ENCODE measurements at regions not wholly inside any gene's neighbourhood (a gene's known extent, or its start where the extent isn't known, plus 50 kb on each side); places are given as distances from the start of the nearest gene placed in this dataset.
A peak's percentile ranks its signal among the peaks of the same experiment; 100 is the strongest.

DNA sequence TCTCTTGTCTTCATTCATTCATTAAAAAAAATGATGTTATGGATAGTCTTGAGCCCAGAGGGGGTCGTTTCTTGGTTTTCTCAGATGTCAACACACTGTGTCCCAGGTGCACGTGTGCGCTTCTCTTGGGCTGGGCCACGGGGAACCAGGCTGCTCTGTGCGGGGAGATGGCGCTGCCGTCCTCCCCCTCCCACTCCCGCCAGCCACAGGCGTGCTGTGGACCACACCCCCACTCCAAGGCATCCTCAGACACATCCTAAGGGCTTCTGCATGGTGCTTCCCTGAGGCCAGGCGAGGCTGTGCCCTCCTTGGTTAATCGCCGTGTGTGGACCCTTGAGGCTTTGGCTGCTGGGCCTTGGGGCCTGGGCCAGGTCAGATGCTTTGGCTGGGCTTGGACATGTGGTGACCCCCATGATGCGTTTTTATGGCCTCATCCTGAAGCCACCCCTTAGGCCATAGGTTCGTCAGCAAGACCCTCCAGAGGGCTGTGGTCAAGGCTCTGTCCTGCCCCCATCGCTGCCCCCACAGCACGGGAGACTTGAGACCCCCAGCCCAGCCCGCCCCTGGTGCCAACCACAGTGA is 245.7 kb upstream of the CIBAR2 start:
- no peak overlapping the region for H3K27ac ChIP-seq
- H3K36me3 ChIP-seq: no peaks in the 10 kb centered on the region
- TF ChIP-seq, protein P1, sequence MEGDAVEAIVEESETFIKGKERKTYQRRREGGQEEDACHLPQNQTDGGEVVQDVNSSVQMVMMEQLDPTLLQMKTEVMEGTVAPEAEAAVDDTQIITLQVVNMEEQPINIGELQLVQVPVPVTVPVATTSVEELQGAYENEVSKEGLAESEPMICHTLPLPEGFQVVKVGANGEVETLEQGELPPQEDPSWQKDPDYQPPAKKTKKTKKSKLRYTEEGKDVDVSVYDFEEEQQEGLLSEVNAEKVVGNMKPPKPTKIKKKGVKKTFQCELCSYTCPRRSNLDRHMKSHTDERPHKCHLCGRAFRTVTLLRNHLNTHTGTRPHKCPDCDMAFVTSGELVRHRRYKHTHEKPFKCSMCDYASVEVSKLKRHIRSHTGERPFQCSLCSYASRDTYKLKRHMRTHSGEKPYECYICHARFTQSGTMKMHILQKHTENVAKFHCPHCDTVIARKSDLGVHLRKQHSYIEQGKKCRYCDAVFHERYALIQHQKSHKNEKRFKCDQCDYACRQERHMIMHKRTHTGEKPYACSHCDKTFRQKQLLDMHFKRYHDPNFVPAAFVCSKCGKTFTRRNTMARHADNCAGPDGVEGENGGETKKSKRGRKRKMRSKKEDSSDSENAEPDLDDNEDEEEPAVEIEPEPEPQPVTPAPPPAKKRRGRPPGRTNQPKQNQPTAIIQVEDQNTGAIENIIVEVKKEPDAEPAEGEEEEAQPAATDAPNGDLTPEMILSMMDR (IDR thresholded peaks at IDR 0.05; ENCODE audit: low read depth, low read length): no peak
- DNase-seq (ENCODE audit: low read depth in 1 of 2, low spot score in 1 of 2): no peak
- H3K9me3 ChIP-seq (ENCODE audit: low read depth): no peaks in the 10 kb centered on the region
- H3K27me3 ChIP-seq: no peaks in the 10 kb centered on the region
- no peak overlapping the region for H3K4me3 ChIP-seq
- H3K4me1 ChIP-seq (ENCODE audit: low read depth): peaks cover 7% of the 10 kb centered on the region

DNA sequence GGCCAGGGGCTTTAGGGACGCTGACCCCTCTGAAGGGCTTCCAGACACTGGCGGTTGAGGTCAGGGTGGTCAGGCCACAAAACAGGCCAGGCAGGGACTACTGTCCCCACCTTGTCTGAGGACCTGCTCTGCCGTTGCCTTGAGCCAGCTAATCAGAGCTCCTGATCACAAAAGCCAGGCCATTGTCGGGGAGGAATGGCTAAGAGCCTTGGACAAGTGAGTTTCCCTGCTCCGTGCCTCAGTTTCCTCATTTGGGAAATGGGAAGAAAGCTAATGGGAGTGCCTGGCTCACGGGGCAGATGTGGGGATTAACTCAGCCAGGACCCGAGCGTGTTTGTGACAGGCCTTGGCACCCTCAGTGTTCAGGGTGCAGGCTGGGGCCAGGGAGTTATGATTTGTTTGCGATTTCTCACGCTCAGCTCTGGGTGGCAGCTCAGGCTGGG is 246.5 kb upstream of the CIBAR2 start:
- peaks cover 7% of the 10 kb centered on the region for H3K4me1 ChIP-seq (ENCODE audit: low read depth)
- H3K27ac ChIP-seq: no peak overlapping the region
- no peaks in the 10 kb centered on the region for H3K9me3 ChIP-seq (ENCODE audit: low read depth)
- TF ChIP-seq, protein P1 (IDR thresholded peaks at IDR 0.05; ENCODE audit: low read depth, low read length): no peak
- H3K27me3 ChIP-seq: no peaks in the 10 kb centered on the region
- H3K36me3 ChIP-seq: no peaks in the 10 kb centered on the region
- DNase-seq (ENCODE audit: low read depth in 1 of 2, low spot score in 1 of 2): no peak
- H3K4me3 ChIP-seq: no peak overlapping the region

GRCh38 chr16:85359147-85359822 is 247.0 kb upstream of the CIBAR2 start:
- TF ChIP-seq, protein P1 (IDR thresholded peaks at IDR 0.05; ENCODE audit: low read depth, low read length): no peak
- peak in 1 of 2 donors; percentile 58 for DNase-seq (ENCODE audit: low read depth in 1 of 2, low spot score in 1 of 2)
- Histone ChIP-seq H3K4me1 (ENCODE audit: low read depth) (peaks cover 7% of the 10 kb centered on the region), H3K36me3 (no peaks in the 10 kb centered on the region), H3K27me3 (no peaks in the 10 kb centered on the region), H3K27ac (no peak overlapping the region), H3K9me3 (ENCODE audit: low read depth) (no peaks in the 10 kb centered on the region), H3K4me3 (no peak overlapping the region)

DNA sequence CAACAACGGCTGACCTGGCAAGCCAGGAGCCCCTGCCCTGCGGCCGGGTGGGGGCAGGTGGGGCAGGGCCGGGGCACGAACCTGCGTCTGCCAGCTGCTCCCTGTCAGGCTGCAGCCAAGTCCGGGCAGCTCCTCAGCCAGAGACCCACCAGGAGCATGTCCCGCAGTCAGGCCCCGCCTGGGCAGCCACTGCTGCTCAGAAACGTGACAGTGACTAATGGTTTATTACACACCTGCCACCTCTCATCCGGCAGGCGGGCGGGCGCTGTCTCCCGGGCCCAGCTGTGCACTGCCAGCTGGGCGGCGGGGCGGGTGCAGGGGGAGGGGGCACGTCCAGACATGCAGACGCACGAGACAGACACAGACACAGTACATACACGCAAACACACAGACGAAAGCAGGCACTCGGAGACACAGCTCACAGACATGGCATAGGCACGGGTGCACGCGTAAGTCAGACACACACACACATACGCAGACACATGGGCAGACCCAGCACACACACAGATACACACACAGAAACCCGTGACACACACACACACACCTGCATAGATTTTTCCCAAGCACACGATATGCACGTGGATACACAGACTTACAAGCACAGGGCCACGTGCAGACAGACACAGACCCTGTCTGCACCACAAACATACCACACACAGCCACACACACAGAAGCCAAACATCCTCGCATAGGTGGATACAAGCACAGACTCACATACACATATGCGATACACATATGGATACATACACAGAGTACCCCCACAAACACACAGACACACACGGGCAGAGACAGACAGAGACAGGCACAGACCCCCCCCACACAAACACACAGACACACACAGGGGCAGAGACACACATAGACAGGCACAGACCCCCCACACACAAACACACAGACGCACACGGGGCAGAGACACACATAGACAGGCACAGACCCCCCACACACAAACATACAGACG is 248.3 kb upstream of the CIBAR2 start:
- TF ChIP-seq, protein P1 (IDR thresholded peaks at IDR 0.05; ENCODE audit: low read depth, low read length): no peak
- no peak overlapping the region for H3K27ac ChIP-seq
- H3K9me3 ChIP-seq (ENCODE audit: low read depth): no peaks in the 10 kb centered on the region
- no peak for DNase-seq (ENCODE audit: low read depth in 1 of 2, low spot score in 1 of 2)
- H3K27me3 ChIP-seq: no peaks in the 10 kb centered on the region
- no peaks in the 10 kb centered on the region for H3K36me3 ChIP-seq
- peaks cover under 1% of the 10 kb centered on the region for H3K4me1 ChIP-seq (ENCODE audit: low read depth)
- no peak overlapping the region for H3K4me3 ChIP-seq

GRCh38 chr16:85361441-85362118 is 249.3 kb upstream of the CIBAR2 start:
- DNase-seq (ENCODE audit: low read depth in 1 of 2, low spot score in 1 of 2): no peak
- H3K9me3 ChIP-seq (ENCODE audit: low read depth): no peaks in the 10 kb centered on the region
- no peaks in the 10 kb centered on the region for H3K27me3 ChIP-seq
- no peak overlapping the region for H3K4me3 ChIP-seq
- H3K4me1 ChIP-seq (ENCODE audit: low read depth): peaks cover 10% of the 10 kb centered on the region
- H3K36me3 ChIP-seq: no peaks in the 10 kb centered on the region
- TF ChIP-seq, protein P1 (IDR thresholded peaks at IDR 0.05; ENCODE audit: low read depth, low read length): no peak
- H3K27ac ChIP-seq: no peak overlapping the region
